H1 (cell line): ENCODE measurements at regions not wholly inside any gene's neighbourhood (a gene's known extent, or its start where the extent isn't known, plus 50 kb on each side); places are given as distances from the start of the nearest gene placed in this dataset.

Source experiments
- BACH1 ChIP-seq: IDR thresholded peaks from 2 replicates; pipeline ENCODE4 v1.6.1; 2012; ENCODE audit warnings: low read length, improper control_type of control experiment
- BRCA1 ChIP-seq: IDR thresholded peaks from 2 replicates; pipeline ENCODE4 v1.6.1; 2012; ENCODE audit warnings: low read depth, low read length, improper control_type of control experiment
- CEBPB ChIP-seq: IDR thresholded peaks from 2 replicates; pipeline ENCODE4 v1.6.1; 2012; ENCODE audit warnings: low read depth, low read length
- CHD1 ChIP-seq: IDR thresholded peaks from 2 replicates; pipeline ENCODE4 v1.6.1; 2012; ENCODE audit warnings: low read depth, low read length, improper control_type of control experiment
- CHD2 ChIP-seq: IDR thresholded peaks from 2 replicates; pipeline ENCODE4 v1.6.1; 2012; ENCODE audit warnings: low read length, improper control_type of control experiment
- GABPA ChIP-seq: IDR thresholded peaks from 2 replicates; pipeline ENCODE4 v1.6.1; 2011; ENCODE audit warnings: mild to moderate bottlenecking, low read length, moderate library complexity, borderline replicate concordance; ENCODE audit not compliant: insufficient read depth
- GTF2F1 ChIP-seq: IDR thresholded peaks from 2 replicates; pipeline ENCODE4 v1.6.1; 2012; ENCODE audit warnings: low read depth, low read length, improper control_type of control experiment, borderline replicate concordance
- JUND ChIP-seq: IDR thresholded peaks from 2 replicates; pipeline ENCODE4 v1.6.1; 2011; ENCODE audit warnings: mild to moderate bottlenecking, improper control_type of control experiment, low read length
- POLR2AphosphoS5 ChIP-seq: IDR thresholded peaks from 2 replicates; pipeline ENCODE4 v1.6.1; 2011; ENCODE audit warnings: low read depth, low read length
- SRF ChIP-seq: IDR thresholded peaks from 2 replicates; pipeline ENCODE4 v1.6.1; 2011; ENCODE audit warnings: mild to moderate bottlenecking, low read depth, low read length, moderate library complexity
- SUZ12 ChIP-seq: fragments of 200-600 bp; sonication (generic); IDR thresholded peaks from 2 replicates; pipeline ENCODE4 v1.6.1; 2012; ENCODE audit warnings: mild to moderate bottlenecking, inconsistent platforms, low read length, moderate library complexity, mixed read lengths
- TF ChIP-seq, protein P1 (sequence below), 3 experiments: IDR thresholded peaks; 1 replicate in 2 of 3; 2 replicates in 1 of 3; pipeline versions ENCODE4 v1.5.1 to v1.6.1; 2011; ENCODE audit warnings: low read length in 3 of 3, mild to moderate bottlenecking in 3 of 3, inconsistent platforms in 2 of 3, low read depth in 1 of 3, moderate library complexity in 1 of 3; ENCODE audit not compliant: insufficient read depth in 1 of 3; ENCODE audit errors: control extremely low read depth in 1 of 3
- TF ChIP-seq, protein P2 (sequence below): IDR thresholded peaks from 2 replicates; pipeline ENCODE4 v1.6.1; 2011; ENCODE audit warnings: low read length, improper control_type of control experiment

- TF ChIP-seq GTF2F1 (no peak), CHD2 (no peak), SRF (no peak), JUND (no peak), CEBPB (no peak), POLR2AphosphoS5 (no peak), GABPA (no peak), BRCA1 (no peak), SUZ12 (no peak), CHD1 (no peak), BACH1 (no peak)
- TF ChIP-seq, protein P1, sequence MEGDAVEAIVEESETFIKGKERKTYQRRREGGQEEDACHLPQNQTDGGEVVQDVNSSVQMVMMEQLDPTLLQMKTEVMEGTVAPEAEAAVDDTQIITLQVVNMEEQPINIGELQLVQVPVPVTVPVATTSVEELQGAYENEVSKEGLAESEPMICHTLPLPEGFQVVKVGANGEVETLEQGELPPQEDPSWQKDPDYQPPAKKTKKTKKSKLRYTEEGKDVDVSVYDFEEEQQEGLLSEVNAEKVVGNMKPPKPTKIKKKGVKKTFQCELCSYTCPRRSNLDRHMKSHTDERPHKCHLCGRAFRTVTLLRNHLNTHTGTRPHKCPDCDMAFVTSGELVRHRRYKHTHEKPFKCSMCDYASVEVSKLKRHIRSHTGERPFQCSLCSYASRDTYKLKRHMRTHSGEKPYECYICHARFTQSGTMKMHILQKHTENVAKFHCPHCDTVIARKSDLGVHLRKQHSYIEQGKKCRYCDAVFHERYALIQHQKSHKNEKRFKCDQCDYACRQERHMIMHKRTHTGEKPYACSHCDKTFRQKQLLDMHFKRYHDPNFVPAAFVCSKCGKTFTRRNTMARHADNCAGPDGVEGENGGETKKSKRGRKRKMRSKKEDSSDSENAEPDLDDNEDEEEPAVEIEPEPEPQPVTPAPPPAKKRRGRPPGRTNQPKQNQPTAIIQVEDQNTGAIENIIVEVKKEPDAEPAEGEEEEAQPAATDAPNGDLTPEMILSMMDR (IDR thresholded peaks at IDR 0.05; ENCODE audit: control extremely low read depth in 1 of 3, insufficient read depth in 1 of 3, low read depth in 1 of 3, low read length in 3 of 3) = no peak
- TF ChIP-seq, protein P2, sequence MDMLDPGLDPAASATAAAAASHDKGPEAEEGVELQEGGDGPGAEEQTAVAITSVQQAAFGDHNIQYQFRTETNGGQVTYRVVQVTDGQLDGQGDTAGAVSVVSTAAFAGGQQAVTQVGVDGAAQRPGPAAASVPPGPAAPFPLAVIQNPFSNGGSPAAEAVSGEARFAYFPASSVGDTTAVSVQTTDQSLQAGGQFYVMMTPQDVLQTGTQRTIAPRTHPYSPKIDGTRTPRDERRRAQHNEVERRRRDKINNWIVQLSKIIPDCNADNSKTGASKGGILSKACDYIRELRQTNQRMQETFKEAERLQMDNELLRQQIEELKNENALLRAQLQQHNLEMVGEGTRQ = no peak
Observed at GRCh38 chr21:28263974-28264373, 728.7 kb downstream of the LTN1 start.
